ENCODE measurements at regions not wholly inside any gene's neighbourhood (a gene's known extent, or its start where the extent isn't known, plus 50 kb on each side); places are given as distances from the start of the nearest gene placed in this dataset.

- Mint-ChIP-seq H3K27ac (no peak overlapping the region), H3K9me3 (no peaks in the 10 kb centered on the region), H3K4me1 (ENCODE audit: unreplicated experiment) (peaks cover 4% of the 10 kb centered on the region), H3K4me3 (no peak overlapping the region), H3K36me3 (no peaks in the 10 kb centered on the region), H3K27me3 (no peaks in the 10 kb centered on the region)
- TF ChIP-seq CTCF (conservative IDR thresholded peaks at IDR 0.05): no peak
- DNase-seq (ENCODE audit: extremely low spot score, unreplicated experiment): no peak
These were observed 101.2 kb upstream of the PALS2 start for GRCh38 chr7:24472093-24472492.

GRCh38 chr7:24475166-24475961 lies 97.9 kb upstream of the PALS2 start:
- DNase-seq (ENCODE audit: extremely low spot score, unreplicated experiment): no peak
- H3K4me1 Mint-ChIP-seq (ENCODE audit: unreplicated experiment): peaks cover 26% of the 10 kb centered on the region

GRCh38 chr7:24476227-24476626 lies 97.0 kb upstream of the PALS2 start:
- DNase-seq (ENCODE audit: extremely low spot score, unreplicated experiment): no peak
- H3K27ac Mint-ChIP-seq: no peak overlapping the region

More at GRCh38 chr7:24475166-24475961, 97.9 kb upstream of the PALS2 start:
- Mint-ChIP-seq H3K9me3 (no peaks in the 10 kb centered on the region), H3K27me3 (no peaks in the 10 kb centered on the region), H3K4me3 (no peak overlapping the region), H3K36me3 (no peaks in the 10 kb centered on the region), H3K27ac (no peak overlapping the region)
- TF ChIP-seq CTCF (conservative IDR thresholded peaks at IDR 0.05): no peak

GRCh38 chr7:24477398-24478136 lies 95.7 kb upstream of the PALS2 start:
- DNase-seq (ENCODE audit: extremely low spot score, unreplicated experiment): no peak
- H3K27ac Mint-ChIP-seq: peak overlapping the region; percentile 1
- H3K4me3 Mint-ChIP-seq: peak overlapping the region; percentile 15
- H3K36me3 Mint-ChIP-seq: no peaks in the 10 kb centered on the region
- H3K27me3 Mint-ChIP-seq: no peaks in the 10 kb centered on the region
- peaks cover 26% of the 10 kb centered on the region for H3K4me1 Mint-ChIP-seq (ENCODE audit: unreplicated experiment)
- no peaks in the 10 kb centered on the region for H3K9me3 Mint-ChIP-seq
- no peak for TF ChIP-seq CTCF (conservative IDR thresholded peaks at IDR 0.05)

More at GRCh38 chr7:24476227-24476626, 97.0 kb upstream of the PALS2 start:
- Mint-ChIP-seq H3K27me3 (no peaks in the 10 kb centered on the region), H3K4me1 (ENCODE audit: unreplicated experiment) (peaks cover 26% of the 10 kb centered on the region), H3K9me3 (no peaks in the 10 kb centered on the region), H3K4me3 (no peak overlapping the region), H3K36me3 (no peaks in the 10 kb centered on the region)
- TF ChIP-seq CTCF (conservative IDR thresholded peaks at IDR 0.05): no peak

GRCh38 chr7:24478137-24478655 lies 95.1 kb upstream of the PALS2 start:
- TF ChIP-seq CTCF (conservative IDR thresholded peaks at IDR 0.05): no peak
- H3K36me3 Mint-ChIP-seq: no peaks in the 10 kb centered on the region
- H3K27me3 Mint-ChIP-seq: no peaks in the 10 kb centered on the region
- no peaks in the 10 kb centered on the region for H3K9me3 Mint-ChIP-seq
- no peak for DNase-seq (ENCODE audit: extremely low spot score, unreplicated experiment)
- peak overlapping the region; percentile 22 for H3K4me3 Mint-ChIP-seq
- peaks cover 26% of the 10 kb centered on the region for H3K4me1 Mint-ChIP-seq (ENCODE audit: unreplicated experiment)
- peak overlapping the region; percentile 1 for H3K27ac Mint-ChIP-seq

Measured in type B pancreatic cell (in vitro differentiated cells).